SK-N-SH (cell line): ENCODE measurements at regions not wholly inside any gene's neighbourhood (a gene's known extent, or its start where the extent isn't known, plus 50 kb on each side); places are given as distances from the start of the nearest gene placed in this dataset.

Source experiments
- EP300 ChIP-seq, 2 experiments: IDR thresholded peaks; 2 replicates each; pipeline versions ENCODE4 v1.4.0 to v1.6.1; 2012; ENCODE audit warnings: borderline replicate concordance in 1 of 2, low read depth in 1 of 2, low read length in 1 of 2
- GABPA ChIP-seq: IDR thresholded peaks from 2 replicates; pipeline ENCODE4 v1.4.0; 2012; ENCODE audit warnings: low read depth, mild to moderate bottlenecking
- POLR2AphosphoS5 ChIP-seq: IDR thresholded peaks from 2 replicates; pipeline ENCODE4 v1.6.1; 2012; ENCODE audit warnings: low read depth, low read length
- RCOR1 ChIP-seq: fragments of 150-350 bp; IDR thresholded peaks from 2 replicates; pipeline ENCODE4 v1.6.1; 2017; ENCODE audit warnings: antibody characterized with exemption, low read length
- YY1 ChIP-seq: IDR thresholded peaks from 2 replicates; pipeline ENCODE4 v1.4.0; 2012; ENCODE audit warnings: low read depth, mild to moderate bottlenecking
- TF ChIP-seq, protein P1 (sequence below): fragments of 200-600 bp; sonication (generic); IDR thresholded peaks from 2 replicates; pipeline ENCODE4 v1.6.1; 2017; ENCODE audit warnings: antibody characterized with exemption, mild to moderate bottlenecking, moderate library complexity
- TF ChIP-seq, protein P2 (sequence below): fragments of 150-350 bp; IDR thresholded peaks from 2 replicates; pipeline ENCODE4 v1.6.1; 2017; ENCODE audit warnings: antibody characterized with exemption, low read length, low read depth, borderline replicate concordance
- TF ChIP-seq, protein P3 (sequence below): IDR thresholded peaks from 2 replicates; pipeline ENCODE4 v1.6.1; 2012; ENCODE audit warnings: mild to moderate bottlenecking, low read depth, low read length, moderate library complexity

DNA sequence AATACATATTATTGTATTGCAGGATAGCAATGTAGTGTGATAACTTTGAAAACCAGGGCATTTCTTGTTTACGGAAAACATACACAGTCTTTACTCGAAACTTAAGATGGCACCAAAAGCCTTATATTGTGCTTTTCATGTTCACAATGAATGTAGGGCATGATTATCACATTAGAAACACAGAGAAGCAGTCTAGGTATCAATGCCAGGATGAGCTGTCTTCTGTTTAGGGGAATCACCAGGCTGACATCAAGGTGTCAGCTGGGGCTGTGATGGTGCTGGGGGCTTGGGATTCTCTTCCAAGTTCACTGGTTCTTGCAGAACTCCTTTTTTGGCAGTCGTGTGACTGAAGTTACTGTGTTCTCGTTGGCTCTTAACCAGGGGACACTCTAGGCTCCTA is 1067.3 kb downstream of the FLRT2 start:
- TF ChIP-seq POLR2AphosphoS5 (no peak), RCOR1 (no peak), YY1 (no peak), GABPA (no peak), EP300 (IDR thresholded peaks at IDR 0.05; ENCODE audit: borderline replicate concordance in 1 of 2, low read depth in 1 of 2, low read length in 1 of 2) (no peak)
- TF ChIP-seq, protein P1, sequence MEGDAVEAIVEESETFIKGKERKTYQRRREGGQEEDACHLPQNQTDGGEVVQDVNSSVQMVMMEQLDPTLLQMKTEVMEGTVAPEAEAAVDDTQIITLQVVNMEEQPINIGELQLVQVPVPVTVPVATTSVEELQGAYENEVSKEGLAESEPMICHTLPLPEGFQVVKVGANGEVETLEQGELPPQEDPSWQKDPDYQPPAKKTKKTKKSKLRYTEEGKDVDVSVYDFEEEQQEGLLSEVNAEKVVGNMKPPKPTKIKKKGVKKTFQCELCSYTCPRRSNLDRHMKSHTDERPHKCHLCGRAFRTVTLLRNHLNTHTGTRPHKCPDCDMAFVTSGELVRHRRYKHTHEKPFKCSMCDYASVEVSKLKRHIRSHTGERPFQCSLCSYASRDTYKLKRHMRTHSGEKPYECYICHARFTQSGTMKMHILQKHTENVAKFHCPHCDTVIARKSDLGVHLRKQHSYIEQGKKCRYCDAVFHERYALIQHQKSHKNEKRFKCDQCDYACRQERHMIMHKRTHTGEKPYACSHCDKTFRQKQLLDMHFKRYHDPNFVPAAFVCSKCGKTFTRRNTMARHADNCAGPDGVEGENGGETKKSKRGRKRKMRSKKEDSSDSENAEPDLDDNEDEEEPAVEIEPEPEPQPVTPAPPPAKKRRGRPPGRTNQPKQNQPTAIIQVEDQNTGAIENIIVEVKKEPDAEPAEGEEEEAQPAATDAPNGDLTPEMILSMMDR: no peak
- TF ChIP-seq, protein P2, sequence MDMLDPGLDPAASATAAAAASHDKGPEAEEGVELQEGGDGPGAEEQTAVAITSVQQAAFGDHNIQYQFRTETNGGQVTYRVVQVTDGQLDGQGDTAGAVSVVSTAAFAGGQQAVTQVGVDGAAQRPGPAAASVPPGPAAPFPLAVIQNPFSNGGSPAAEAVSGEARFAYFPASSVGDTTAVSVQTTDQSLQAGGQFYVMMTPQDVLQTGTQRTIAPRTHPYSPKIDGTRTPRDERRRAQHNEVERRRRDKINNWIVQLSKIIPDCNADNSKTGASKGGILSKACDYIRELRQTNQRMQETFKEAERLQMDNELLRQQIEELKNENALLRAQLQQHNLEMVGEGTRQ: no peak
- TF ChIP-seq, protein P3, sequence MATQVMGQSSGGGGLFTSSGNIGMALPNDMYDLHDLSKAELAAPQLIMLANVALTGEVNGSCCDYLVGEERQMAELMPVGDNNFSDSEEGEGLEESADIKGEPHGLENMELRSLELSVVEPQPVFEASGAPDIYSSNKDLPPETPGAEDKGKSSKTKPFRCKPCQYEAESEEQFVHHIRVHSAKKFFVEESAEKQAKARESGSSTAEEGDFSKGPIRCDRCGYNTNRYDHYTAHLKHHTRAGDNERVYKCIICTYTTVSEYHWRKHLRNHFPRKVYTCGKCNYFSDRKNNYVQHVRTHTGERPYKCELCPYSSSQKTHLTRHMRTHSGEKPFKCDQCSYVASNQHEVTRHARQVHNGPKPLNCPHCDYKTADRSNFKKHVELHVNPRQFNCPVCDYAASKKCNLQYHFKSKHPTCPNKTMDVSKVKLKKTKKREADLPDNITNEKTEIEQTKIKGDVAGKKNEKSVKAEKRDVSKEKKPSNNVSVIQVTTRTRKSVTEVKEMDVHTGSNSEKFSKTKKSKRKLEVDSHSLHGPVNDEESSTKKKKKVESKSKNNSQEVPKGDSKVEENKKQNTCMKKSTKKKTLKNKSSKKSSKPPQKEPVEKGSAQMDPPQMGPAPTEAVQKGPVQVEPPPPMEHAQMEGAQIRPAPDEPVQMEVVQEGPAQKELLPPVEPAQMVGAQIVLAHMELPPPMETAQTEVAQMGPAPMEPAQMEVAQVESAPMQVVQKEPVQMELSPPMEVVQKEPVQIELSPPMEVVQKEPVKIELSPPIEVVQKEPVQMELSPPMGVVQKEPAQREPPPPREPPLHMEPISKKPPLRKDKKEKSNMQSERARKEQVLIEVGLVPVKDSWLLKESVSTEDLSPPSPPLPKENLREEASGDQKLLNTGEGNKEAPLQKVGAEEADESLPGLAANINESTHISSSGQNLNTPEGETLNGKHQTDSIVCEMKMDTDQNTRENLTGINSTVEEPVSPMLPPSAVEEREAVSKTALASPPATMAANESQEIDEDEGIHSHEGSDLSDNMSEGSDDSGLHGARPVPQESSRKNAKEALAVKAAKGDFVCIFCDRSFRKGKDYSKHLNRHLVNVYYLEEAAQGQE: no peak
